ENCODE measurements at regions not wholly inside any gene's neighbourhood (a gene's known extent, or its start where the extent isn't known, plus 50 kb on each side); places are given as distances from the start of the nearest gene placed in this dataset.
A peak's percentile ranks its signal among the peaks of the same experiment; 100 is the strongest.

DNA sequence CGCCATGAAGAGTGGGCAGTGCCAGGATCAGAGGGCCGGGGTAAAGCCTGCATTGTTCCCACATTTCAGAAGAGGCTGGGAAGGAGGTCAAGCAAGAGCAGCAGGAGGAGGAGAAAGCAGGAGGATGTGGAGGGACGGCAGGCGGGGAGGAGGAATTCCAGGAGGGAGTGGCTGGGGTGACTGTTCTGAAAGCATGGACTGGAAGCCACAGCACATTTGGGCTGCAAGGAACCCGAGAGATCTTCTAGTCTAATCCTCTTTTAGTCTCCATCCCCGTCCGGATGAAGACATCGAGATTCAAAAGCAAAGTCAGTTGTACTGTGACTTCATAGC is 76.9 kb downstream of the FAM50B start:
- no peaks in the 10 kb centered on the region for H3K9me3 ChIP-seq
- H3K27me3 ChIP-seq = no peaks in the 10 kb centered on the region
- TF ChIP-seq, protein P1, sequence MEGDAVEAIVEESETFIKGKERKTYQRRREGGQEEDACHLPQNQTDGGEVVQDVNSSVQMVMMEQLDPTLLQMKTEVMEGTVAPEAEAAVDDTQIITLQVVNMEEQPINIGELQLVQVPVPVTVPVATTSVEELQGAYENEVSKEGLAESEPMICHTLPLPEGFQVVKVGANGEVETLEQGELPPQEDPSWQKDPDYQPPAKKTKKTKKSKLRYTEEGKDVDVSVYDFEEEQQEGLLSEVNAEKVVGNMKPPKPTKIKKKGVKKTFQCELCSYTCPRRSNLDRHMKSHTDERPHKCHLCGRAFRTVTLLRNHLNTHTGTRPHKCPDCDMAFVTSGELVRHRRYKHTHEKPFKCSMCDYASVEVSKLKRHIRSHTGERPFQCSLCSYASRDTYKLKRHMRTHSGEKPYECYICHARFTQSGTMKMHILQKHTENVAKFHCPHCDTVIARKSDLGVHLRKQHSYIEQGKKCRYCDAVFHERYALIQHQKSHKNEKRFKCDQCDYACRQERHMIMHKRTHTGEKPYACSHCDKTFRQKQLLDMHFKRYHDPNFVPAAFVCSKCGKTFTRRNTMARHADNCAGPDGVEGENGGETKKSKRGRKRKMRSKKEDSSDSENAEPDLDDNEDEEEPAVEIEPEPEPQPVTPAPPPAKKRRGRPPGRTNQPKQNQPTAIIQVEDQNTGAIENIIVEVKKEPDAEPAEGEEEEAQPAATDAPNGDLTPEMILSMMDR (IDR thresholded peaks at IDR 0.05) = no peak
- H3K36me3 ChIP-seq = no peaks in the 10 kb centered on the region
- DNase-seq (no peak), ATAC-seq (peak in 3 of 4 donors; percentile 13 to 19 (median 17))
- 84% methylated on average over 6 of the region's 8 CpGs for WGBS (ENCODE audit: insufficient coverage, low coverage, low lambda C conversion rate, missing lambda C conversion rate)
- H3K27ac ChIP-seq = no peak overlapping the region
- H3K4me1 ChIP-seq = no peaks in the 10 kb centered on the region
- intact Hi-C loops (cut with DNase I) = loop anchor here in 1 of 2 donors (10.0 kb wide), 1 partner anchor 59 kb away; no protein-coding TSS in a partner anchor
- H3K4me3 ChIP-seq = no peak overlapping the region

DNA sequence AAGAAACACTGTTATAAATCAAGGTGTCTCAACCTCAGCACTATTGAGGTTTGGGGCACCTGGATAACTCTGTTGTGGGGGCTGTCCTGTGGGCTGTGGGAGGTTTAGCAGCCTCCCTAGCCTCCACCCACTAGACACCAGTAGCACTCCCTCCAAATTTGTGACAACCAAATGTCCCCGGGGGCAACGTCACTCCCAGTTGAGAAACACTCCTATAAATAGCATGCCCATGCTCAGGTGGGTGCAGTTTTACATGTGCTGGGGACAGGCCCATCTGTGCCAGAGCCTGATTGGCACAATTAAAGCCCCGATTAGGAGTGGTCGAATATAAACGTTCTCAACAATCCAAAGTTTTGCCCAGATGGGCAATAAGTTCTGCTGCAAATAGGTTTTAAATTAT is 78.9 kb downstream of the FAM50B start:
- Histone ChIP-seq H3K27ac (no peak overlapping the region), H3K4me3 (no peak overlapping the region), H3K4me1 (no peaks in the 10 kb centered on the region), H3K36me3 (no peaks in the 10 kb centered on the region), H3K27me3 (no peaks in the 10 kb centered on the region), H3K9me3 (no peaks in the 10 kb centered on the region)
- intact Hi-C loops (cut with DNase I) = loop anchor here in 1 of 2 donors (10.0 kb wide), 1 partner anchor 57 kb away; no protein-coding TSS in a partner anchor
- DNase-seq (no peak), ATAC-seq (no peak)
- TF ChIP-seq POLR2A (IDR thresholded peaks at IDR 0.05) = no peak
- TF ChIP-seq, protein P1 (IDR thresholded peaks at IDR 0.05) = no peak
- WGBS (ENCODE audit: insufficient coverage, low coverage, low lambda C conversion rate, missing lambda C conversion rate) = 53% methylated on average over 5 of the region's 5 CpGs

DNA sequence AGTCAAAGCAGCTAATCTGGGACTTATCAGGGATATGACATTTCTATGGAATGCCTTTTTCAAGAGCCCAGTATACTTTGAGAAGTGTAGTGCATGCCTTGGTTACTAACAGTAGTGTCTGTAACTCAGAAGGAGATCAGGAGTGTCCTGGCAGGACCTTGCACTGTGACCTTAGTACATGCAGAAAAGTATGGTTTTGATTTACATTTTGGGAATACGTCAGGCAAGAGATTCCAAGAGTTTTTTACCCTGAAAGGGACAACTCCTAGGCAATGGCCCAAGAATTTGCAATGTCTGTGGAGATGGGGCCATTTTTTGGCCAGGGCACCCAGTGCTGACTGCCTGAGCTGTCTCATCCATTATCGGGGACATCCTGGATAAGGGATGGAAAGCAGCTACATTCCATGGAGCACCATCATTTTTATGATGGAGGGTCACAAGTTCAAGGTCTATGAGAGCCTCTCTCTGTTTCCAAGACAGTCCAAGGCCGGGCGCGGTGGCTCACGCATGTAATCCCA is 80.2 kb downstream of the FAM50B start:
- Histone ChIP-seq H3K9me3 (no peaks in the 10 kb centered on the region), H3K27ac (no peak overlapping the region), H3K4me3 (no peak overlapping the region), H3K4me1 (no peaks in the 10 kb centered on the region), H3K27me3 (no peaks in the 10 kb centered on the region), H3K36me3 (no peaks in the 10 kb centered on the region)
- no CpG with 5 or more reads among the region's 6 CpGs for WGBS (ENCODE audit: insufficient coverage, low coverage, low lambda C conversion rate, missing lambda C conversion rate)
- no peak for DNase-seq
- intact Hi-C loops (cut with DNase I) = loop anchor here in 1 of 2 donors (10.0 kb wide), 1 partner anchor 55 kb away; no protein-coding TSS in a partner anchor
- no peak for ATAC-seq
- no peak for TF ChIP-seq POLR2A (IDR thresholded peaks at IDR 0.05)
- TF ChIP-seq, protein P1 (IDR thresholded peaks at IDR 0.05) = no peak

GRCh38 chr6:3937438-3937837 is 88.3 kb downstream of the FAM50B start:
- DNase-seq = no peak
- intact Hi-C loops (cut with DNase I) = no loop called here

DNA sequence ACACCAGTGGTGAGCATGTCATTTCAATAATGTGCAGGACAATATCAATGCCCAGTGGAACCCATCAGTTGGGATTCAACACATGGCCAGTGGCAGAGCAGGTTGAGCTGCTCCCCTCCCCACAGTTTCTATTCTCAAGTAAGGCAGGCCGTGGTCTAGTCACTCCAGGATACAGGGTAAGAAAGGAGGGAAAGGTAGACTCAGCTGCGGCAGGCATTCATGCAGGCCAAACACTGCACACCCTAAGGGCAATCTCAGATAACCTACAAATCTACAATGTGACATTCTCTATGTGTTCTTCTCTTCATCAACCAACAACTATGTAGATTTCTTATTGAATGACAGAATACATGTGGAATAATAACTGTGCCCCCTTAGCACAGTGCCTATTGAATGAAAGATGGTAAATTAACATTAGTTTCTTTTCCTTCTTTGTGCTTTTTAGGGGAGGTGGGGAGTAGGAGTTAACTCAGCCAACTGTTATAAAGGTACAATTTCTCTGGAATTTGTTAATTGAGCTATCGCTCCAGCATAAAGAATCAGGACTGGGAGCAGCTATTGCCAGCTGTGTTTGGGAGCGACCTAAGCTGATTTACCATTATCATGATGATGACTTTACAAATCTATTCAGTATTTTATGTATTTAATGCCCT is 89.7 kb downstream of the FAM50B start:
- intact Hi-C loops (cut with DNase I) = no loop called here
- no peaks in the 10 kb centered on the region for H3K27me3 ChIP-seq
- TF ChIP-seq, protein P1 (IDR thresholded peaks at IDR 0.05) = no peak
- TF ChIP-seq POLR2A (IDR thresholded peaks at IDR 0.05) = no peak
- H3K4me3 ChIP-seq = no peak overlapping the region
- ATAC-seq (no peak), DNase-seq (no peak)
- 95% methylated on average over 3 of the region's 4 CpGs for WGBS (ENCODE audit: insufficient coverage, low coverage, low lambda C conversion rate, missing lambda C conversion rate)
- H3K4me1 ChIP-seq = no peaks in the 10 kb centered on the region
- no peak overlapping the region for H3K27ac ChIP-seq
- H3K9me3 ChIP-seq = no peaks in the 10 kb centered on the region
- no peaks in the 10 kb centered on the region for H3K36me3 ChIP-seq

More at GRCh38 chr6:3937438-3937837, 88.3 kb downstream of the FAM50B start:
- H3K36me3 ChIP-seq = no peaks in the 10 kb centered on the region
- H3K9me3 ChIP-seq = no peaks in the 10 kb centered on the region
- no peaks in the 10 kb centered on the region for H3K27me3 ChIP-seq
- H3K4me1 ChIP-seq = no peaks in the 10 kb centered on the region
- H3K4me3 ChIP-seq = no peak overlapping the region
- H3K27ac ChIP-seq = no peak overlapping the region
- 56% methylated on average over 2 of the region's 2 CpGs for WGBS (ENCODE audit: insufficient coverage, low coverage, low lambda C conversion rate, missing lambda C conversion rate)
- ATAC-seq = no peak
- no peak for TF ChIP-seq POLR2A (IDR thresholded peaks at IDR 0.05)

Data from right lobe of liver (tissue), 6 donors.